Fibroblast of villous mesenchyme (primary cell): ENCODE measurements at regions not wholly inside any gene's neighbourhood (a gene's known extent, or its start where the extent isn't known, plus 50 kb on each side); places are given as distances from the start of the nearest gene placed in this dataset.

Source experiments
- DNase-seq: peaks from one replicate; pipeline ENCODE4 v3.0.0-alpha.2; 2010; ENCODE audit warnings: low read depth
- H3K4me3 ChIP-seq: 2 replicates; pipeline ENCODE4 v1.5.1; 2011; ENCODE audit warnings: low read depth, mild to moderate bottlenecking, low read length
- TF ChIP-seq, protein P1 (sequence below): IDR thresholded peaks from 2 replicates; pipeline ENCODE4 v1.5.1; 2012; ENCODE audit warnings: low read depth, mild to moderate bottlenecking, low read length; ENCODE audit not compliant: insufficient read depth

DNA sequence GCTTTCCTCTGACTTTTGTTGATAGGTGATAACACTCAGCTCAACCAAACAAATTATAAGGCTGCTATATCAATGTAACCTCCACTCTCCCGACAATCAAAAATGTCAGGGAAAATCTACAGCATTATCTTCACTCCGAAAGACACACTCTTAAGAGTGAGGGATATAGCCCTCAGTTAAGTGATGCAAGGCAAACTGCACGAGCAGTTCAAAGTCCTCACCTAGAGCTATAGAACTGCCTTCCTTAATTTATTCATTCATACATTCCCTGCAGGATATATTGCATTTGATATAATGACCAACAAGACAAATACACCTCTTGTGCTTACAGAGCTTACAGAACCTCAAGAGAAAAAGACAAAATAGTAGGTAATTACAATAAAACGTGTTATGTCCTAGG lies 378.1 kb downstream of the ELAVL2 start:
- TF ChIP-seq, protein P1, sequence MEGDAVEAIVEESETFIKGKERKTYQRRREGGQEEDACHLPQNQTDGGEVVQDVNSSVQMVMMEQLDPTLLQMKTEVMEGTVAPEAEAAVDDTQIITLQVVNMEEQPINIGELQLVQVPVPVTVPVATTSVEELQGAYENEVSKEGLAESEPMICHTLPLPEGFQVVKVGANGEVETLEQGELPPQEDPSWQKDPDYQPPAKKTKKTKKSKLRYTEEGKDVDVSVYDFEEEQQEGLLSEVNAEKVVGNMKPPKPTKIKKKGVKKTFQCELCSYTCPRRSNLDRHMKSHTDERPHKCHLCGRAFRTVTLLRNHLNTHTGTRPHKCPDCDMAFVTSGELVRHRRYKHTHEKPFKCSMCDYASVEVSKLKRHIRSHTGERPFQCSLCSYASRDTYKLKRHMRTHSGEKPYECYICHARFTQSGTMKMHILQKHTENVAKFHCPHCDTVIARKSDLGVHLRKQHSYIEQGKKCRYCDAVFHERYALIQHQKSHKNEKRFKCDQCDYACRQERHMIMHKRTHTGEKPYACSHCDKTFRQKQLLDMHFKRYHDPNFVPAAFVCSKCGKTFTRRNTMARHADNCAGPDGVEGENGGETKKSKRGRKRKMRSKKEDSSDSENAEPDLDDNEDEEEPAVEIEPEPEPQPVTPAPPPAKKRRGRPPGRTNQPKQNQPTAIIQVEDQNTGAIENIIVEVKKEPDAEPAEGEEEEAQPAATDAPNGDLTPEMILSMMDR: no peak
- DNase-seq: no peak
- H3K4me3 ChIP-seq: no peak overlapping the region

DNA sequence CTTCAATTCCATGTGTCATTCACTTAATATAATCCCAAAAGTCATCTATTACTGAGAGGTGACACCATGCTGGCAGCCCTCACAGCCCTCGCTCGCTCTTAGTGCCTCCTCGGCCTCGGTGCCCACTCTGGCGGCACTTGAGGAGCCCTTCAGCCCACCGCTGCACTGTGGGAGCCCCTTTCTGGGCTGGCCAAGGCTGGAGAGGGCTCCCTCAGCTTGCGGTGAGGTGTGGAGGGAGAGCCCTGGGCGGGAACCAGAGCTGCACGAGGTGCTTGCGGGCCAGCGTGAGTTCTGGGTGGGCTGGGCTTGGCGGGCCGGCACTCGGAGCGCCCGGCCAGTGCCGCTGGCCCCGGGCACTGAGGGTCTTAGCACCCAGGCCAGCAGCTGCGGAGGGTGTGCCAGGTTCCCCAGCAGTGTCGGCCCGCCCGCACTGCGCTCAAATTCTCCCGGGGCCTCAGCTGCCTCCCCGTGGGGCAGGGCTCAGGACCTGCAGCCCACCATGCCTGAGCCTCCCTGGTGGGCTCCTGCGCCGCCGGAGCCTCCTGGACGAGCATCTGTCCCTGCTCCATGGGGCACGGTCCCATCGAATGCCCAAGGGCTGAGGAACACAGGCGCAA lies 374.1 kb downstream of the ELAVL2 start:
- TF ChIP-seq, protein P1: no peak
- DNase-seq: no peak

DNA sequence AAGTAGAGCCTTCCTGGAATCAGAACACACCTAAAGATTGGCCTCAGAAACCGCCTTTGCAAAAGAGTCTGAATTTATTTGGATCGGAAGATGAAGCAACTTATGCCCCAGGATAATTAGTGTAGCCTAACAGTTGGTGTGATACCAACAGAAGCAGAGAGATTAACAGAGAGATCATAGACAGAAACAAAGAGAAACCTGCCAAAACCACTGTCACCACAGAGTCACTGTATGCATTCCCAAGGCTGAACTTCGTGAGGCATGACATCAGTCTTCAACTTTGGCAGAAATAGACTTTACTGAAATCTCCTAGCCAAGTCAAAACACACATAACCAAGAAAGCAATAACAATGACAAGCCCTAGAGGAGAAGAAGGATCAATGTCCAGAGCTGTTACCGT lies 361.8 kb downstream of the ELAVL2 start:
- H3K4me3 ChIP-seq: no peak overlapping the region
- TF ChIP-seq, protein P1: no peak
- DNase-seq: no peak

More for the DNA sequence above, 374.1 kb downstream of the ELAVL2 start:
- H3K4me3 ChIP-seq: no peak overlapping the region

DNA sequence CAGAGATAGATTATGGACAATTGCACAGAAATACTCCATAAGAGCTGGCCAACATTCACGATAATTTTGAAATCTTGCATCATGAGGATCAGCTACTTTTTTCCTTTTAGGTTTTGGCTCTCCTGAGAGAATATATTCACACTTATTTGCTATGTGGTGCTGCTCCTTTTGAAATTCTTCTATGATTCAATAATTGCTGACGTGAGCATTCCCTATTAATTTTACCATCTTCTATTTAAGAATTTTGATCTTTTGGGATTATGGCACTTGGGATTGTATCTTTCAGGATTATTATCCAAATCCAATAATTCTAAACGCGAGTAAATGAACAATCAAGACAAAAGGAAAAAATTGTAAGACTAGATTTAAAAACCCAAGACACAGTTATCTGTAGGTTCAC lies 358.8 kb downstream of the ELAVL2 start:
- TF ChIP-seq, protein P1: no peak
- no peak for DNase-seq

GRCh38 chr9:23477908-23478307 lies 348.1 kb downstream of the ELAVL2 start:
- H3K4me3 ChIP-seq: no peak overlapping the region
- TF ChIP-seq, protein P1: no peak
- no peak for DNase-seq

More for the DNA sequence above, 358.8 kb downstream of the ELAVL2 start:
- no peak overlapping the region for H3K4me3 ChIP-seq

DNA sequence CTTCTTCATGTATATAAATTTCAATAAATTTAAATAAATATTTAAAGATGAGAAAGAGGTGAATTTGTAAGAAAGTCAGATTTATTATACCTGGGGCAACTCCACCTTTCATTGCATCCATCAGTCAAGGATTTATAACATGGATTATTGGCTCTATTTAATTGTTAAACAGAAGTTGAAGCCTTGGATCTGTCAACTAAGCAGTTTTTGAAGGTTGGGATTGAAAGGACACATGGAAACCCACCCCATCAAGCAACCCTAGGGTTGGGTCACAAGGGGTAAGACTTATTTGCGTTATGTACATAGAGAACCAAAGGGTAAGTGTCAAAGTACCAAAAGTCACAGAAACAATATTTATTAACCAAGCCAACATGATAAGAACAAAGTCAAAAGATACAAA lies 342.5 kb downstream of the ELAVL2 start:
- no peak overlapping the region for H3K4me3 ChIP-seq
- TF ChIP-seq, protein P1: no peak
- no peak for DNase-seq
